ENCODE measurements at regions not wholly inside any gene's neighbourhood (a gene's known extent, or its start where the extent isn't known, plus 50 kb on each side); places are given as distances from the start of the nearest gene placed in this dataset.
"Not testable (repeated sequence)": the region's sequence is repeated elsewhere in the genome, so short reads cannot be mapped to it uniquely, and the experiment has no call there.

DNA sequence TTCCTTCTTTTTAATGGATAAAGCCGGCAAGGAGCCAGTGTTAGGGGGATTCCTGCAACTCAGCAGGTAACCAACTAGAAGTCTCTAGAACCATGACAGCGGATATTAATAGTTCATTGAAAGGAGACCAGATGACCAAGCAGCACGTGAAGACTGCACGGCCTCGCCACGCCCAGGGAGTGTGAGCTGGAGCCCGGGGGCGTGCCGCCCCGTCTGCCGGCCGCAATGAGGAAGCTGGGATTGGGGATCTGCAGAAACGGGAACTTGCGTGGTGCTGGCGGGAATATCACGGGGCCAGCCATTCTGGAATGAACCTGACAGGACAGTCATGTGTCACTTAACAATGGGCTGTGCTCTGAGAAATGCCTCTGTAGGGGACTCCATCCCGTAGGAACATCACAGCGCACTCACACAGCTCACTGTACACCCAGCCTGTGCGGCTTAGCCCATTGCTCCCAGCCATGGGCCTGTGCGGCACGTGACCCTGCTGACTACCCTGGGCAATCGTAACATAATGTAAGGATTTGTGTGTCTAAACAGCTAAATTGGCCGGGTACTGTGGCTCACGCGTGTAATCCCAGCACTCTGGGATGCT lies 4092.8 kb upstream of the TPTE start:
- H3K4me3 Mint-ChIP-seq, H3K9me3 Mint-ChIP-seq, H3K27me3 Mint-ChIP-seq, H3K36me3 Mint-ChIP-seq, H3K4me1 Mint-ChIP-seq, H3K27ac Mint-ChIP-seq: not testable (repeated sequence)

- not testable (repeated sequence) for H3K4me3 Mint-ChIP-seq, H3K4me1 Mint-ChIP-seq, H3K9me3 Mint-ChIP-seq, H3K27ac Mint-ChIP-seq, H3K27me3 Mint-ChIP-seq, H3K36me3 Mint-ChIP-seq
Measured at GRCh38 chr21:6429924-6430323, 4091.5 kb upstream of the TPTE start.

DNA sequence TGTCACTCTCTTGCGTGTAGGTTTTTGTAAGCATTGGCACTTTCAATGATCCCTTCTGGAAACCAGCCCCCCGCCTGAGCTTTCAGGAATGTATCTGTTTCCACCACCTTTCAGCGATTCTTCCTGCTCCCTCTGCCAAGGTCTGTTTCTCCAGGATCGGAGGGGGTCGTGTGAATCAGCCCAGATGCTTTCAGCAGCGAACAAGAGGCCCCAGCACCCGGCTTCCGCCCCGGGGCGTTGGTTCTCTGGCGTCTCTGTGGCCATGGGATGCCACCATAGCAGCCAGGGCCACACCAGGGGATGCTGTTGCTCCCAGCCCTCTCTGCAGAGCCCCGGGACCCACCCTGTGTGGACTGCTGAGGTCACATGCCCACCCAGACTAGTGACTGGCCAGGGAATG lies 4088.2 kb upstream of the TPTE start:
- H3K27ac Mint-ChIP-seq, H3K9me3 Mint-ChIP-seq, H3K27me3 Mint-ChIP-seq, H3K36me3 Mint-ChIP-seq, H3K4me3 Mint-ChIP-seq, H3K4me1 Mint-ChIP-seq: not testable (repeated sequence)

DNA sequence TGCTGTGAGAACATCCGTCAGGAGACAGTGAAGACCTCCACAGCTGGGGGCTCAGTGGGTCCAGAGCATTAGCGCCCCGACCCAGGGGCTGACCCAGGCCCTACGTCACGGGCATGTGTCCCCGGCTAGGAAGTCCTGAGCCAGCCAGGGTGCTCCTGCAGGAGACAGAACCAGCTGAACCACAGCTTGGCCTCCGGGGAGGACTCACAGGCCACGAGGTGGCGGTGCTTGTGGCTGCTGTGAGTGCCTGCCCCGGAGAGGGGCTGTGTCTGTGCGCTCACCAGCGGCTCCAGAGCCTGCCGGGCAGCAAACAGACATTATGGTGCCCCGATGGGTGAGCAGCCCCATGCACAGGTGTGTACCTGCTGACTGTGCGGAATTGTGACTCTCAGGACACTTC lies 4085.2 kb upstream of the TPTE start:
- H3K36me3 Mint-ChIP-seq, H3K4me1 Mint-ChIP-seq, H3K9me3 Mint-ChIP-seq, H3K27me3 Mint-ChIP-seq, H3K4me3 Mint-ChIP-seq, H3K27ac Mint-ChIP-seq: not testable (repeated sequence)

GRCh38 chr21:6436971-6437833 lies 4084.2 kb upstream of the TPTE start:
- H3K27ac Mint-ChIP-seq, H3K4me1 Mint-ChIP-seq, H3K36me3 Mint-ChIP-seq, H3K27me3 Mint-ChIP-seq, H3K9me3 Mint-ChIP-seq: not testable (repeated sequence)
- peak overlapping the region; percentile 42 for H3K4me3 Mint-ChIP-seq

- H3K36me3 Mint-ChIP-seq, H3K4me3 Mint-ChIP-seq, H3K27me3 Mint-ChIP-seq, H3K27ac Mint-ChIP-seq, H3K9me3 Mint-ChIP-seq, H3K4me1 Mint-ChIP-seq: not testable (repeated sequence)
Measured at GRCh38 chr21:6437834-6438187, 4083.6 kb upstream of the TPTE start.

- not testable (repeated sequence) for H3K4me1 Mint-ChIP-seq, H3K36me3 Mint-ChIP-seq, H3K27ac Mint-ChIP-seq, H3K9me3 Mint-ChIP-seq, H3K4me3 Mint-ChIP-seq, H3K27me3 Mint-ChIP-seq
Measured at GRCh38 chr21:6439058-6439457, 4082.3 kb upstream of the TPTE start.

GRCh38 chr21:6454648-6455340 lies 4066.6 kb upstream of the TPTE start:
- not testable (repeated sequence) for H3K4me3 Mint-ChIP-seq, H3K27me3 Mint-ChIP-seq, H3K9me3 Mint-ChIP-seq, H3K36me3 Mint-ChIP-seq, H3K4me1 Mint-ChIP-seq, H3K27ac Mint-ChIP-seq

GRCh38 chr21:6456011-6456661 lies 4065.2 kb upstream of the TPTE start:
- not testable (repeated sequence) for H3K9me3 Mint-ChIP-seq, H3K27ac Mint-ChIP-seq, H3K4me1 Mint-ChIP-seq, H3K4me3 Mint-ChIP-seq, H3K36me3 Mint-ChIP-seq, H3K27me3 Mint-ChIP-seq

DNA sequence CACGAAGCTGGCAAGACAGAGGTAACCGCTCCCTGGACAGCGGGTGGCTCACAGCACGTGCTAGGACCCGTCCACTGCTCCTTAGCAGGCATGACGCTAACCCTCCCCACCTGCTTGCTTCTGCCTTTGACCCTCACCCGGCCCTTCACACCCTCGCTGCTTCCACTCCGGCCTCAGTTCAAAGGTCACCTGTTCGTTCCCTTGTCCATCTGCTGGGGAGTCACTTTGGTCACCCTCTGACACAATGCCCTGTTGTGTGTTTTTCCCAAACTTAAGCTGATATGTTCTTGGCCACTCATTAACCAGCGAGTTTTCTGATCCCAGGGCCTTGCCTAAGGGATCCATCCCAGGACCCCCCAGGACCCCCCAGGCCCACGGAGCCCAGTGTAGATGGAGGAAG lies 4061.6 kb upstream of the TPTE start:
- H3K27ac Mint-ChIP-seq, H3K4me1 Mint-ChIP-seq, H3K36me3 Mint-ChIP-seq, H3K9me3 Mint-ChIP-seq, H3K4me3 Mint-ChIP-seq, H3K27me3 Mint-ChIP-seq: not testable (repeated sequence)

- not testable (repeated sequence) for H3K27ac Mint-ChIP-seq, H3K36me3 Mint-ChIP-seq, H3K4me1 Mint-ChIP-seq, H3K9me3 Mint-ChIP-seq, H3K4me3 Mint-ChIP-seq, H3K27me3 Mint-ChIP-seq
Measured at GRCh38 chr21:6461358-6461757, 4060.0 kb upstream of the TPTE start.

DNA sequence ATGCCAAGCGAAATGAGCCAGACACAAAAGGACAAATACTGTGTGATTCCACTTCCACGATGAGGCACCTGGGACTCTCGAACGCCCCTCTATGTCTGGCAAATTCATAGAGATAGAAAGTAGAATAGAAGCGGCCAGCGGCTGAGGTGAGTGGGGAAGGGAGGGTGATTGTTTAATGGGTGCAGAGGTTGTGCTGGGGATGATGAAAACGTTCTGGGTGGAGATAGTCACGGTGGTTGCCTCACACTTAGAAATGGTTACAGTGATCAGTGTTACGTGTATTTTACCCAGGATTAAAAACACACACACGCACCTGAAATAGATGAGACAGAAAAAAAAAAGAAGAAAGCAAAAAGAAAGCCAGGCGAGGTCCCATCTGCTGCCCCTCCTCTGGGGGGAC lies 4057.0 kb upstream of the TPTE start:
- H3K9me3 Mint-ChIP-seq, H3K36me3 Mint-ChIP-seq, H3K4me1 Mint-ChIP-seq, H3K27ac Mint-ChIP-seq, H3K27me3 Mint-ChIP-seq, H3K4me3 Mint-ChIP-seq: not testable (repeated sequence)

- not testable (repeated sequence) for H3K36me3 Mint-ChIP-seq, H3K4me3 Mint-ChIP-seq, H3K27me3 Mint-ChIP-seq, H3K9me3 Mint-ChIP-seq, H3K4me1 Mint-ChIP-seq, H3K27ac Mint-ChIP-seq
Measured at GRCh38 chr21:6466081-6466698, 4055.2 kb upstream of the TPTE start.

- H3K9me3 Mint-ChIP-seq, H3K27me3 Mint-ChIP-seq, H3K4me3 Mint-ChIP-seq, H3K4me1 Mint-ChIP-seq, H3K27ac Mint-ChIP-seq, H3K36me3 Mint-ChIP-seq: not testable (repeated sequence)
Measured at GRCh38 chr21:6466707-6467106, 4054.7 kb upstream of the TPTE start.

GRCh38 chr21:6467189-6467774 lies 4054.1 kb upstream of the TPTE start:
- H3K27me3 Mint-ChIP-seq, H3K9me3 Mint-ChIP-seq, H3K4me1 Mint-ChIP-seq, H3K4me3 Mint-ChIP-seq, H3K36me3 Mint-ChIP-seq, H3K27ac Mint-ChIP-seq: not testable (repeated sequence)

- not testable (repeated sequence) for H3K36me3 Mint-ChIP-seq, H3K27ac Mint-ChIP-seq, H3K4me3 Mint-ChIP-seq, H3K27me3 Mint-ChIP-seq, H3K4me1 Mint-ChIP-seq, H3K9me3 Mint-ChIP-seq
Measured at GRCh38 chr21:6467907-6468306, 4053.5 kb upstream of the TPTE start.
